ENCODE measurements at regions not wholly inside any gene's neighbourhood (a gene's known extent, or its start where the extent isn't known, plus 50 kb on each side); places are given as distances from the start of the nearest gene placed in this dataset.

- Mint-ChIP-seq H3K4me1 (no peaks in the 10 kb centered on the region), H3K4me3 (no peak overlapping the region), H3K9me3 (no peaks in the 10 kb centered on the region), H3K27me3 (ENCODE audit: low read depth) (no peaks in the 10 kb centered on the region), H3K36me3 (ENCODE audit: insufficient read depth in 1 of 3, low read depth in 3 of 3) (no peaks in the 10 kb centered on the region), H3K27ac (no peak overlapping the region; a peak in 1 of 7 replicates)
- no peak overlapping the region for H3K4ac ChIP-seq (ENCODE audit: low read depth, low read length)
- no peak overlapping the region for H3T11ph ChIP-seq (ENCODE audit: low read length)
- no peaks in the 10 kb centered on the region for H3K27me3 ChIP-seq (ENCODE audit: insufficient read depth, low read length)
- no peak for TF ChIP-seq CTCF (conservative IDR thresholded peaks at IDR 0.05)
- H3K23ac ChIP-seq (ENCODE audit: insufficient read length, low read depth, low read length) = no peak overlapping the region
- H4K91ac ChIP-seq (ENCODE audit: insufficient read length, low read depth, low read length) = no peak overlapping the region
- no peak overlapping the region for H3K9ac ChIP-seq (ENCODE audit: extremely low read depth, insufficient read length, low read length)
- WGBS (ENCODE audit: extremely low coverage, insufficient read length, low lambda C conversion rate) = no CpG with 5 or more reads among the region's 8 CpGs
- H4K8ac ChIP-seq (replicated peaks; ENCODE audit: insufficient read length, low read depth, low read length) = no peak overlapping the region
- no peaks in the 10 kb centered on the region for H3K4me1 ChIP-seq (ENCODE audit: insufficient read depth, low read length)
- no peak for DNase-seq
- no peak overlapping the region for H2BK20ac ChIP-seq (ENCODE audit: low read depth, low read length, poor library complexity, severe bottlenecking)
- no peak overlapping the region for H2BK120ac ChIP-seq (ENCODE audit: low read depth, low read length, poor library complexity, severe bottlenecking)
- no peak overlapping the region for H2AFZ ChIP-seq (ENCODE audit: low read length)
- H3K23me2 ChIP-seq (ENCODE audit: insufficient read length, low read depth, low read length, poor library complexity, severe bottlenecking) = no peaks in the 10 kb centered on the region
- no peak overlapping the region for H3K56ac ChIP-seq (ENCODE audit: insufficient read length, low read depth, low read length)
- no peaks in the 10 kb centered on the region for H4K20me1 ChIP-seq (ENCODE audit: control insufficient read depth, insufficient read depth, insufficient read length)
- no peak overlapping the region for H2AK5ac ChIP-seq (ENCODE audit: insufficient read length, low read length)
- H2BK5ac ChIP-seq (ENCODE audit: insufficient read length, low read length) = no peak overlapping the region
- H3K18ac ChIP-seq (ENCODE audit: insufficient read length, low read depth, low read length) = no peak overlapping the region
- no peak overlapping the region for H3K4me2 ChIP-seq (ENCODE audit: insufficient read depth, insufficient read length, low read length)
- H3K79me1 ChIP-seq (ENCODE audit: insufficient read depth, low read depth, low read length, poor library complexity, severe bottlenecking) = no peaks in the 10 kb centered on the region
- no peaks in the 10 kb centered on the region for H3K79me2 ChIP-seq (ENCODE audit: insufficient read depth, low read length)
- no peak overlapping the region for H2BK15ac ChIP-seq (ENCODE audit: low read depth, low read length)
- H3K27ac ChIP-seq (ENCODE audit: insufficient read length, low read depth, low read length) = no peak overlapping the region
- H4K5ac ChIP-seq (ENCODE audit: insufficient read length, low read depth, low read length) = no peak overlapping the region
- H3K14ac ChIP-seq (ENCODE audit: insufficient read depth, low read length) = no peak overlapping the region
- H2BK12ac ChIP-seq (ENCODE audit: insufficient read length, low read depth, low read length) = no peak overlapping the region
- no peaks in the 10 kb centered on the region for H3K9me3 ChIP-seq (ENCODE audit: control insufficient read depth, low read depth, low read length)
Measured at GRCh38 chr3:41095702-41096101, 103.6 kb upstream of the CTNNB1 start.

Measured in H9 (cell line).